ENCODE measurements at regions not wholly inside any gene's neighbourhood (a gene's known extent, or its start where the extent isn't known, plus 50 kb on each side); places are given as distances from the start of the nearest gene placed in this dataset.
"Not testable (repeated sequence)": the region's sequence is repeated elsewhere in the genome, so short reads cannot be mapped to it uniquely, and the experiment has no call there.

- H3K9me3 ChIP-seq (ENCODE audit: control insufficient read depth, low read length), result no peaks in the 10 kb centered on the region
- no peak overlapping the region for H3K4me3 ChIP-seq (ENCODE audit: extremely low read depth, insufficient read depth, low read length, poor library complexity, severe bottlenecking)
- H3K4me1 ChIP-seq (ENCODE audit: control insufficient read depth, insufficient read depth, low read length, poor library complexity, severe bottlenecking), result no peaks in the 10 kb centered on the region
- H3K27ac ChIP-seq (ENCODE audit: low read depth, low read length, severe bottlenecking), result no peak overlapping the region
- WGBS, 2 experiments (ENCODE audit: insufficient coverage in 2 of 2), result 64 to 88% methylated on average over 3 to 4 of the region's 5 CpGs
- no peaks in the 10 kb centered on the region for H3K36me3 ChIP-seq (ENCODE audit: control insufficient read depth, insufficient read depth, low read length)
Measured at GRCh38 chr2:173571887-173572680, 217.4 kb downstream of the CDCA7 start.

- Histone ChIP-seq H3K4me1 (ENCODE audit: control insufficient read depth, insufficient read depth, low read length, poor library complexity, severe bottlenecking) (no peaks in the 10 kb centered on the region), H3K36me3 (ENCODE audit: control insufficient read depth, insufficient read depth, low read length) (no peaks in the 10 kb centered on the region), H3K4me3 (ENCODE audit: extremely low read depth, insufficient read depth, low read length, poor library complexity, severe bottlenecking) (no peak overlapping the region), H3K27ac (ENCODE audit: low read depth, low read length, severe bottlenecking) (no peak overlapping the region), H3K9me3 (ENCODE audit: control insufficient read depth, low read length) (no peaks in the 10 kb centered on the region)
- WGBS, 2 experiments (ENCODE audit: insufficient coverage in 2 of 2), result 100% methylated on average over 1 of the region's 1 CpG; no CpG with 5 or more reads in 1 of the 2 experiments
Measured at GRCh38 chr2:173572848-173573247, 218.2 kb downstream of the CDCA7 start.

- H3K9me3 ChIP-seq (ENCODE audit: control insufficient read depth, low read length); H3K4me3 ChIP-seq (ENCODE audit: extremely low read depth, insufficient read depth, low read length, poor library complexity, severe bottlenecking); H3K27ac ChIP-seq (ENCODE audit: low read depth, low read length, severe bottlenecking); H3K4me1 ChIP-seq (ENCODE audit: control insufficient read depth, insufficient read depth, low read length, poor library complexity, severe bottlenecking); H3K36me3 ChIP-seq (ENCODE audit: control insufficient read depth, insufficient read depth, low read length): not testable (repeated sequence)
- no CpG with 5 or more reads among the region's 3 CpGs for WGBS, 2 experiments (ENCODE audit: insufficient coverage in 2 of 2)
Measured at GRCh38 chr2:173573782-173574181, 219.1 kb downstream of the CDCA7 start.

- H3K4me3 ChIP-seq (ENCODE audit: extremely low read depth, insufficient read depth, low read length, poor library complexity, severe bottlenecking), result no peak overlapping the region
- H3K27ac ChIP-seq (ENCODE audit: low read depth, low read length, severe bottlenecking), result no peak overlapping the region
- WGBS, 2 experiments (ENCODE audit: insufficient coverage in 2 of 2), result 83 to 95% methylated on average over 2 to 4 of the region's 4 CpGs
- no peaks in the 10 kb centered on the region for H3K9me3 ChIP-seq (ENCODE audit: control insufficient read depth, low read length)
- no peaks in the 10 kb centered on the region for H3K4me1 ChIP-seq (ENCODE audit: control insufficient read depth, insufficient read depth, low read length, poor library complexity, severe bottlenecking)
- H3K36me3 ChIP-seq (ENCODE audit: control insufficient read depth, insufficient read depth, low read length), result no peaks in the 10 kb centered on the region
Measured at GRCh38 chr2:173574324-173575112, 219.8 kb downstream of the CDCA7 start.

- no peaks in the 10 kb centered on the region for H3K36me3 ChIP-seq (ENCODE audit: control insufficient read depth, insufficient read depth, low read length)
- no peaks in the 10 kb centered on the region for H3K9me3 ChIP-seq (ENCODE audit: control insufficient read depth, low read length)
- H3K4me1 ChIP-seq (ENCODE audit: control insufficient read depth, insufficient read depth, low read length, poor library complexity, severe bottlenecking), result no peaks in the 10 kb centered on the region
- no peak overlapping the region for H3K27ac ChIP-seq (ENCODE audit: low read depth, low read length, severe bottlenecking)
- 86 to 90% methylated on average over 6 to 8 of the region's 8 CpGs for WGBS, 2 experiments (ENCODE audit: insufficient coverage in 2 of 2)
- H3K4me3 ChIP-seq (ENCODE audit: extremely low read depth, insufficient read depth, low read length, poor library complexity, severe bottlenecking), result no peak overlapping the region
Measured at GRCh38 chr2:173578404-173579107, 223.9 kb downstream of the CDCA7 start.

GRCh38 chr2:173580351-173580750 lies 225.7 kb downstream of the CDCA7 start:
- WGBS, 2 experiments (ENCODE audit: insufficient coverage in 2 of 2), result no CpG with 5 or more reads among the region's 1 CpG
- Histone ChIP-seq H3K4me1 (ENCODE audit: control insufficient read depth, insufficient read depth, low read length, poor library complexity, severe bottlenecking) (no peaks in the 10 kb centered on the region), H3K4me3 (ENCODE audit: extremely low read depth, insufficient read depth, low read length, poor library complexity, severe bottlenecking) (no peak overlapping the region), H3K27ac (ENCODE audit: low read depth, low read length, severe bottlenecking) (no peak overlapping the region), H3K36me3 (ENCODE audit: control insufficient read depth, insufficient read depth, low read length) (no peaks in the 10 kb centered on the region), H3K9me3 (ENCODE audit: control insufficient read depth, low read length) (no peaks in the 10 kb centered on the region)

GRCh38 chr2:173580956-173581355 lies 226.3 kb downstream of the CDCA7 start:
- Histone ChIP-seq H3K27ac (ENCODE audit: low read depth, low read length, severe bottlenecking) (no peak overlapping the region), H3K4me3 (ENCODE audit: extremely low read depth, insufficient read depth, low read length, poor library complexity, severe bottlenecking) (no peak overlapping the region), H3K4me1 (ENCODE audit: control insufficient read depth, insufficient read depth, low read length, poor library complexity, severe bottlenecking) (no peaks in the 10 kb centered on the region), H3K9me3 (ENCODE audit: control insufficient read depth, low read length) (no peaks in the 10 kb centered on the region), H3K36me3 (ENCODE audit: control insufficient read depth, insufficient read depth, low read length) (no peaks in the 10 kb centered on the region)

GRCh38 chr2:173583196-173583595 lies 228.5 kb downstream of the CDCA7 start:
- Histone ChIP-seq H3K4me3 (ENCODE audit: extremely low read depth, insufficient read depth, low read length, poor library complexity, severe bottlenecking) (no peak overlapping the region), H3K9me3 (ENCODE audit: control insufficient read depth, low read length) (no peaks in the 10 kb centered on the region), H3K4me1 (ENCODE audit: control insufficient read depth, insufficient read depth, low read length, poor library complexity, severe bottlenecking) (no peaks in the 10 kb centered on the region), H3K27ac (ENCODE audit: low read depth, low read length, severe bottlenecking) (no peak overlapping the region), H3K36me3 (ENCODE audit: control insufficient read depth, insufficient read depth, low read length) (no peaks in the 10 kb centered on the region)
- 96 to 100% methylated on average over 2 to 4 of the region's 6 CpGs for whole genome bisulfite sequencing, 2 experiments (ENCODE audit: insufficient coverage in 2 of 2)

GRCh38 chr2:173584000-173584399 lies 229.3 kb downstream of the CDCA7 start:
- WGBS, 2 experiments (ENCODE audit: insufficient coverage in 2 of 2), result 80% methylated on average over 1 of the region's 1 CpG; no CpG with 5 or more reads in 1 of the 2 experiments
- no peaks in the 10 kb centered on the region for H3K9me3 ChIP-seq (ENCODE audit: control insufficient read depth, low read length)
- no peak overlapping the region for H3K27ac ChIP-seq (ENCODE audit: low read depth, low read length, severe bottlenecking)
- no peak overlapping the region for H3K4me3 ChIP-seq (ENCODE audit: extremely low read depth, insufficient read depth, low read length, poor library complexity, severe bottlenecking)
- no peaks in the 10 kb centered on the region for H3K36me3 ChIP-seq (ENCODE audit: control insufficient read depth, insufficient read depth, low read length)
- H3K4me1 ChIP-seq (ENCODE audit: control insufficient read depth, insufficient read depth, low read length, poor library complexity, severe bottlenecking), result no peaks in the 10 kb centered on the region

- no CpG with 5 or more reads among the region's 4 CpGs for WGBS, 2 experiments (ENCODE audit: insufficient coverage in 2 of 2)
- Histone ChIP-seq H3K9me3 (ENCODE audit: control insufficient read depth, low read length) (no peaks in the 10 kb centered on the region), H3K4me1 (ENCODE audit: control insufficient read depth, insufficient read depth, low read length, poor library complexity, severe bottlenecking) (no peaks in the 10 kb centered on the region), H3K27ac (ENCODE audit: low read depth, low read length, severe bottlenecking) (no peak overlapping the region), H3K36me3 (ENCODE audit: control insufficient read depth, insufficient read depth, low read length) (no peaks in the 10 kb centered on the region), H3K4me3 (ENCODE audit: extremely low read depth, insufficient read depth, low read length, poor library complexity, severe bottlenecking) (no peak overlapping the region)
Measured at GRCh38 chr2:173584676-173585458, 230.2 kb downstream of the CDCA7 start.
